Activated naive CD4-positive, alpha-beta T cell (primary cell): ENCODE measurements at regions not wholly inside any gene's neighbourhood (a gene's known extent, or its start where the extent isn't known, plus 50 kb on each side); places are given as distances from the start of the nearest gene placed in this dataset.
"Not testable (repeated sequence)": the region's sequence is repeated elsewhere in the genome, so short reads cannot be mapped to it uniquely, and the experiment has no call there.

Experiments
- DNase-seq, 4 experiments: peaks; one replicate each; lab custom pipeline; 2025; lab: John Stamatoyannopoulos, UW

DNA sequence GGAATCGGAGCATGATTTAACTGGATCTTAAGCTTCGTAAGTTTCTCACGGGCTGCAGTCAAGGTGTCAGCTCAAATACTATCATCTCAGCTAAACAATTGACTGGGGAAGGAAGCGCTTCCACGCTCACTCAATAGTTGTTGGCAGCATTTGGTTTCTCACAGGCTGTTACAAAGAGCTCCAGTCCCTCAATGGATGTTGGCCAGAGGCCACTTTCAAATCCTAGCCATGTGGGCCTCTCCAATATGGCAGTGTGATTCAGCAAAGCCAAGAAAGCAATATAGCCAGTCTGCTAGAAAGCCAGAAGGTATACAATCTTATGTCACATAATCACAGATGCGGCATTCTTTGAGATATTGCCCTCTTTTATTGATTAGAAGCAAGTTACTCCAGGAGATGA is 98.3 kb upstream of the PHACTR1 start:
- no peak for DNase-seq

DNA sequence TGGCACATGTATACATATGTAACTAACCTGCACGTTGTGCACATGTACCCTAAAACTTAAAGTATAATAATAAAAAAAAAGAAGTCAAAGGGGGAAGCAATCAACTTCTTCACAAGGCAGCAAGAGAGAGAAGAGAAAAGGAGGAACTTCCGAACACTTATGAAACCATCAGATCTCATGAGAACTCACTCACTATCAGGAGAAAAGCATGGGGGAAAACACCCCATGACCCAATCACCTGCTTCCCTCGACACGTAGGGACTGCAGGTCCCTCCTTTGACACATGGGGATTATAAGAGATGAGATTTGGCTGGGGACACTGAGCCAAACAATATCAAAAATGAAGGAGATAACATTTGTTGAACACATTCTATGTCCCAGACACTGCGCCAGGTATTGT is 94.8 kb upstream of the PHACTR1 start:
- no peak for DNase-seq

DNA sequence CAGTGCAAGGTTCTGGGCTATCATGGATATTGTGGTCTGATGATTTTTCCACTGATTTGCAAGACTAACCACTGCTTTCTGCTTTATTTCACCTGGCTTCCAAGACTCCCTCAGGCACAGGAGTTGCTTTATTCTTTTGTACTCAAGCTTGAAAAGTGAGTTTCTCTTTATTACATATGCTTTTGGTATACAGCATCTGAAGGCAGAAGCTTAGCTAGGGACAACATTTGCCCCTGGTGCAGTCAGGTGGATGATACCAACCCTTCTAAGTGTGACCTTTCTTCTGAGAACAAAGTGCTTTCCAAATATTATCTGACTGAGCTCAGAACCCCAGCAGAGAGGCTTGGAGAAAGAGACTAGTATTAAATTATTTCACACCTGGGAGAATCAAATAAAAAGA is 94.0 kb upstream of the PHACTR1 start:
- DNase-seq = no peak

DNA sequence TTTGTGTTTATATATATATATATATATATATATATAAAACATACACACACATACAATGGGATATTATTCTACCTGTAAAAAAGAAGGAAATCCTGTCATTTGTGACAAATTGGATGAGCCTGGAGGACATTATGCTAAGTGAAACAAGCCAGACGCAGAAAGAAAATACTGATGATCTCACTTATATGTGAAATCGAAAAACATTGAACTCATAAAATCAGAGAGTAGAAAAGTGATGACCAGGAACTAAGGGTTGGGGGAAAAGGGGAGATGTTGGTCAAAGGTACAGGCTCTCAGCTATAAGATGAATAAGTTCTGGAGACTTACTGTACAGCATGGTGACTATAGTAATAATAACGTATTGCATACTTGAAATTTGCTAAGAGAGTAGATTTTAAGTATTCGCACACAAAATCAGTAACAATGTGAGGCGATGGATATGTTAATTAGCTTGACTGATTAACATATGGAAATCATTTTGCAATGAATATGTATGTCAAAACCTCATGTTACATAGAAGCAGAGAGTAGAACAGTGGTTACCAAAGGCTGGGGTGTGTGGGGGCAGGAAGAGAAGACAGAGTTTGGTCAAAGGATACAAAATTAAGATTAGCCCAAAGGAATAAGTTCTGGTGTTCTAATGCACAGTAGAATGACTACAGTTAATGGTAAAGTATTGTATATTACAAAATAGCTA is 92.3 kb upstream of the PHACTR1 start:
- DNase-seq = no peak

DNA sequence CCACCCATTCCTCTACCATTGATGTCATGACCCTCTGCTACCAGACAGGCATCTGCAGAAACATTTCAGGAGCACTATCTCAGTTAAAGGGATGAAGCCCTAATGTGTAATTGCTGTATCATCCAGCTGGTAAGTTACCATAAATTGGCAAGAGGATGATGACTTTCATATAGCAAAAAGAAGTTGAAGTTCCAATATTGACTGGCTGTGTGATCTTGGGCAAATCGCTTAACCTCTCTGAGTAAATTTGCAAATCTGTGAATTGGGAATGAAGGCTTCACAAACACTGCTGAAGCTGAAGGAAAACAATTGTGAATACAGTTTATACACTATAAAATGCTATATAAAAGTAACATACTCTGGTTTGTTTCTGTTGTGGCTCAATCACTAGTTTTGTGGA is 89.5 kb upstream of the PHACTR1 start:
- DNase-seq = no peak

DNA sequence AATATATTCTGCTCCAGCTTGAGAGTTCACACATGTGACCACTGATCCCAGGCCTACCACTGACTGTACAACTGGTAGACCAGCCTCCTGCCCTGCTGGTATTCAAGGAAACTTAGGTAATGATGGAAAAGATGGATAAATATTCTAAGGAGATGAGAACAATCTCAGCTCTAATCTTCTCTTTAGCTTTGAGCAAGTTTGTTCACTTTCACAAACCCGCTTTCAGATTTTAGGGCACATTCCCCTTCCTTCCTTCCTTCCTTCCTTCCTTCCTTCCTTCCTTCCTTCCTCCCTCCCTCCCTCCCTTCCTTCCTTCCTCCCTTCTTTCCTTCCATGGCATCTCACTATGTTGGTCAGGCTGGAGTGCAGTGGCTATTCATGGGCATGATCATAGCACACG is 88.2 kb upstream of the PHACTR1 start:
- no peak for DNase-seq

- not testable (repeated sequence) for DNase-seq
These were observed 82.8 kb upstream of the PHACTR1 start for GRCh38 chr6:12633746-12634145.

- no peak for DNase-seq
These were observed 81.2 kb upstream of the PHACTR1 start for GRCh38 chr6:12635375-12635774.

DNA sequence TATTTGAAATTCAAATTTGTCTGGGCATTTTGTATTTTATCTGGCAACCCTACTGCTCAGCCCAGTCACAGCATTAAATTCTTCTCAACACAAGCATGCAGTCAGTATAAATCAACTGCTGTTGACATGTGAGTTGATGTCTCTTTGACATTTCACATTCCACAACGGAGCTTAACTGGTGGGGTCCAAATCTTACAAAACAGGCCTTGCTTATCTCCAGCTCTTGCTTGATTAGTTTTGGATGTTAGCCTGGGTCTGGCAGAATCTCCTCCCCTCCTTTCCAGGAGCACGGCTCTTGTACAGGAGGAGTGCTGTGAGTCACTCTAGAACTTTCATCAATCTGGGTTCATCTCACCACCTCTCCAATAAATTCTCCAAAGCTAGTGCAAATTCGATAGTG is 80.8 kb upstream of the PHACTR1 start:
- no peak for DNase-seq

DNA sequence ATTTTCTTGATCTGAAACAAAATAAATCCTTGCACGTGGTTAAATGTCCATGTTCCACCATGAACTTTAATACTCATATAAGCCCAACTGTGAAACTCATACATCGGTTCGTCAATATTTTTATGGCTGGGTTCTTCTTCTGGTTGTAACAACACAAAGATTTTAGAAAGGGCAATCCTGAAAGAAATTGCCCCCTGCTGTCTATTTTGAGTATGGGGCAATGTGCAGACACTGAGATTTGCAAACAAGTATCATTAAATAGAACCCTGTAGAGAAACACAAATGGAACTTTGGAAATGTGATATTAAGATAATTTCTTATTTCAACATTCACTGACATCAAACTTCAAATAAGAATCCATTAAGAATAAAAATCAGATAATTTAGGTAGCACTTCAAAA is 80.2 kb upstream of the PHACTR1 start:
- DNase-seq = no peak

GRCh38 chr6:12637960-12638641 is 78.5 kb upstream of the PHACTR1 start:
- peak in 1 of 4 experiments; percentile 0 for DNase-seq

GRCh38 chr6:12640438-12640837 is 76.1 kb upstream of the PHACTR1 start:
- DNase-seq = no peak

GRCh38 chr6:12641785-12642184 is 74.8 kb upstream of the PHACTR1 start:
- not testable (repeated sequence) for DNase-seq

- DNase-seq = no peak
These were observed 70.6 kb upstream of the PHACTR1 start for GRCh38 chr6:12645941-12646340.

GRCh38 chr6:12648171-12648570 is 68.4 kb upstream of the PHACTR1 start:
- no peak for DNase-seq

GRCh38 chr6:12649325-12649724 is 67.2 kb upstream of the PHACTR1 start:
- DNase-seq = no peak

GRCh38 chr6:12653486-12653885 is 63.1 kb upstream of the PHACTR1 start:
- no peak for DNase-seq

GRCh38 chr6:12654107-12654506 is 62.5 kb upstream of the PHACTR1 start:
- no peak for DNase-seq

DNA sequence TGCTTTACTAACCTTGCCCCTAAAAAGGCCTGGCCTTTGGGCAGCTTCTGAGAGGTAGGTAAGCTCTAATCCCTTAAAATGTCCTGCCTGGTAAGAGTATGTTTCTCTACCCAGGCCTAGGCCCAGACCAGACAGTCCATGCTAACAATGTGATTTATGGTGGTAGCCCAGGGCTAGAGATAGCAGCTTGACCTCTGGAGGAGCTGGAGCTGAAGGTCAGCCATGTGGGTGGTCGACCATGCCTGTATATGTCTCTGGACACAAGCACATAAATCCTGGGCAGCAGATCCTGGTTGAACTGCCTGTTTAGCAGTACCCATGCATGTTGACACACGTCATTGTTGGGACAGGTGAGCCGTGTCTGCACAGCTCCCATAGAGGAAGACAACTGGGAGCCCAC is 62.1 kb upstream of the PHACTR1 start:
- DNase-seq = no peak

DNA sequence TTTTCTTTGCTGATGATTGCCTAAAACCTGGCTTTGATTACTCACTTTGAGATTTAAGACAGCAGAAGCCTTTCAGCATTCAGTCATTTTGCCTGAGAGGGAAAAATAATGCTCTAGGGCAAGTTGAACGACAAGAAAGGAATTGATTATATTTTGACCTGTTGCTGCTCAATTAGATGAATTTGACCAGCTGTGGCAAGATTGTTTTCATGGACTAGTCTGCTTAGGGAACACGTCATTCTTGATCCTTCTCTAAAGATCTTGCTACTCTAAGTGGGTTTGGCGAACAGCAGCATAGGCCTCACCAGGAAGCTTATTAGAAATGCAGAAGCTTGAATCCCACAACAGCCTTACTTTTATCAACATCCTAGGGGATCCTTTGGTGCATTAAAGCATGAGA is 59.7 kb upstream of the PHACTR1 start:
- DNase-seq = no peak

GRCh38 chr6:12657884-12658283 is 58.7 kb upstream of the PHACTR1 start:
- DNase-seq = no peak

DNA sequence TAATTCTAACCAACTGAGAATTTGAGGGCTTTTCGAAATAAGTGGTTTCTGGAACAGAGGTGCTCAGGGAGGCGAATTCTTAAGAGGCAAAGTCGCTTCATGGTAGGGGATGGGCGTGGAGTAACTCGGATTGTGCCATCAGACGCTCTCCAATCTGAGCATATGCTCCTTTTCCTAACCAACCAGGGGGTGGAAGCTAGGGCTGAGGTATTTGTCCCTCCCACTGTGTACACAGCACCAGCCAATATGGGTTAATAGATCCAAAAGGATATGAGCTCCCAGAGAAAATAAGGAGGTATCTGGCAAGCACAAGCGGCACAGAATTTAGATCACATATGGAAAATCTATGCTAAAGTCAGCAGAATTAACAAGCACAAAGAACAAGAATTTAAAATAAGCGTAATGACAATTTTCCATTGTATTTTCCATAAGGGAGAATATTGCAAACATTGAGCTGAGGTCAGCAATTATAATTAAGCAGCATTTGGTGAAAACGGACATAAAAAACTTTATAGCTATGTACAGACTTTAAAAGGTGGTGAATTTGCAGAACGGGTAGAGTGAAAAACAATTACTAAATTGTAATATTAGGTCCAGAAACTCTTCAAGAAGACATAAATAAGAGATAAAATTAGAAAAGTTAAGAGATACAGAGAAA is 55.0 kb upstream of the PHACTR1 start:
- no peak for DNase-seq
